GM12872 (cell line): ENCODE measurements at regions not wholly inside any gene's neighbourhood (a gene's known extent, or its start where the extent isn't known, plus 50 kb on each side); places are given as distances from the start of the nearest gene placed in this dataset.

ENCODE experiments used
- TF ChIP-seq, protein P1 (sequence below): IDR thresholded peaks from 3 replicates; pipeline ENCODE4 v1.5.1; 2011; ENCODE audit warnings: low read depth, mild to moderate bottlenecking, low read length, moderate library complexity; ENCODE audit not compliant: insufficient read depth

DNA sequence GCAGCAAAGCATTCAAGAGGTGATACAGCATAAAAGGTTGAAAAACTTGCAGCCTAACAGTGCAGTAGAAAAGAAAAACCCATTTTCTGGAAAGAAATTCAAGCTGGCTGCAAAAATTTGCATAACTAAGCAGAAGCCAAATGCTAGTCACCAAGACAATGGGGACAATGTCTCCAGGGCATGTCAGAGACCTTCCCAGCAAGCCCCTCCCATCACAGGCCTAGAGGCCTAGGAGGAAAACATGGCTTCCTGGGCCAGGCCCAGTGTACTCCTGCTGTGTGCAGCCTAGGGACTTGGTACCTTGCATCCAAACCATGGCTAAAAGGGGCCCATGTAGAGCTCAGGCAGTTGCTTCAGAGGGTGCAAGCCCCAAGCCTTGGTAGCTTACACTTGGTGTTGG is 405.1 kb upstream of the CYRIA start:
- TF ChIP-seq, protein P1, sequence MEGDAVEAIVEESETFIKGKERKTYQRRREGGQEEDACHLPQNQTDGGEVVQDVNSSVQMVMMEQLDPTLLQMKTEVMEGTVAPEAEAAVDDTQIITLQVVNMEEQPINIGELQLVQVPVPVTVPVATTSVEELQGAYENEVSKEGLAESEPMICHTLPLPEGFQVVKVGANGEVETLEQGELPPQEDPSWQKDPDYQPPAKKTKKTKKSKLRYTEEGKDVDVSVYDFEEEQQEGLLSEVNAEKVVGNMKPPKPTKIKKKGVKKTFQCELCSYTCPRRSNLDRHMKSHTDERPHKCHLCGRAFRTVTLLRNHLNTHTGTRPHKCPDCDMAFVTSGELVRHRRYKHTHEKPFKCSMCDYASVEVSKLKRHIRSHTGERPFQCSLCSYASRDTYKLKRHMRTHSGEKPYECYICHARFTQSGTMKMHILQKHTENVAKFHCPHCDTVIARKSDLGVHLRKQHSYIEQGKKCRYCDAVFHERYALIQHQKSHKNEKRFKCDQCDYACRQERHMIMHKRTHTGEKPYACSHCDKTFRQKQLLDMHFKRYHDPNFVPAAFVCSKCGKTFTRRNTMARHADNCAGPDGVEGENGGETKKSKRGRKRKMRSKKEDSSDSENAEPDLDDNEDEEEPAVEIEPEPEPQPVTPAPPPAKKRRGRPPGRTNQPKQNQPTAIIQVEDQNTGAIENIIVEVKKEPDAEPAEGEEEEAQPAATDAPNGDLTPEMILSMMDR, result no peak

DNA sequence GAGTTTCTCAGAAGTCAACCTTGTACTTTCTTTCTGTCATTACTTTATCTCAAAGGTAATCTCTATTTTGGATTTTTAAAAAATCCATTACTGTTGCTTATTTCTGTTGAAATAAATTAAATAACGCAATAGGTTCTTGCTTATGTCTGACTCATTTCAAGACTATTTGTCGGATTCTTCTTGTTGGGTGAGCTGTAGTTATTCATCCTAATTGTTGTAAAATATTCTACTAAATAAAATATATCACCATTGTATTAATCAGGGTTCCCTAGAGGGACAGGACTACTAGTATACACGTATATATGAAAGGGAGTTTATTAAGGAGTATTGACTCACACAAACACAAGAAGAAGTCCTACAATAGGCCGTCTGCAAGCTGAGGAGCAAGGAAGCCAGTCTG is 403.9 kb upstream of the CYRIA start:
- TF ChIP-seq, protein P1, result no peak

DNA sequence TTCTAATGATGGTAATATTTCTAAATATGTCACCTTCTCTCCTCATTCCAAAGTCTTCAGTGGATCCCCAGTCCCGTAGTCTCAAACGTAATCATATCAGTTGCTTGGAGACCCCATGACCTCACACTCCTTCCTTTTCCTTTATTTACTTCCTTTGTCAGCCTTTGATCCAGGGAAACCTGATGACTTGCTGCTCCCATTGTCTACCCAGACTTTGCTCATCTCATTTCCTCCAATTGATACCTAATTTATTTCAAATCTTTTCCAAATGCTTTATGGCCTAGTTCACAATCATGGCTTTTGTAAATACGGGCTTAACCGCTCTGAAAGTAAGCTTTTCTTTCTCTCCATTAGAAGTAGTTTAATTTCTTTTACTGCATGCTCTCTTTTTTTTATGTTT is 402.4 kb upstream of the CYRIA start:
- TF ChIP-seq, protein P1, result no peak

DNA sequence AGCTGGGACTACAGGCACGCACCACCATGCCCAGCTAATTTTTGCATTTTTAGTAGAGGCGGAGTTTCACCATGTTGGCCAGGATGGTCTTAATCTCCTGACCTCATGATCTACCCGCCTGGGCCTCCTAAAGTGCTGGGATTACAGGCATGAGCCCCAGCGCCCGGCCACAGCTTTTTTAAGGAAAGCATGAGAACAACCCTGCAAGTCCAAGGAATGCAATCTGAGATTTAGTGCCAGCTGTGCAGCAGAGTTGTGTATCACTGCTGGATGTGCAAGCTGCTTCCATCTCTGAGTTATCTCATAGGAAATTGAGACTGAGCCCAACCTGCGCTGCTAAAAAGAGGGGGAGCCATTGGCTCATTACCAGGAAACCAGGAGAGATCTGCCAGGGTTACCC is 399.9 kb upstream of the CYRIA start:
- TF ChIP-seq, protein P1, result no peak

GRCh38 chr2:17061028-17061427 is 395.4 kb upstream of the CYRIA start:
- TF ChIP-seq, protein P1, result no peak

GRCh38 chr2:17059458-17059857 is 393.8 kb upstream of the CYRIA start:
- TF ChIP-seq, protein P1, result no peak

- TF ChIP-seq, protein P1, result no peak
Measured at GRCh38 chr2:17058772-17059402, 393.3 kb upstream of the CYRIA start.
